Pancreas (tissue), 10 donors: ENCODE measurements at regions not wholly inside any gene's neighbourhood (a gene's known extent, or its start where the extent isn't known, plus 50 kb on each side); places are given as distances from the start of the nearest gene placed in this dataset.

ENCODE experiments used
- ATAC-seq, 4 donors: fragments of 200-7000 bp; cut with Tn5 transposase; one replicate each; pipeline versions ENCODE4 v1.8.0 to v1.9.1; 2020; ENCODE audit warnings: mild to moderate bottlenecking in 4 of 4, moderate library complexity in 4 of 4
- DNase-seq, 6 donors: peaks; one replicate each; pipeline ENCODE4 v3.0.0-alpha.2; 2020
- FAIRE-seq: peaks from 2 replicates; lab custom pipeline; 2012; peaks lifted over from hg19 to GRCh38; lab: Jason Lieb, UNC
- H3K27ac ChIP-seq, 4 donors: fragments of 200-600 bp; sonication (generic); 1 replicate in 3 of 4; 2 replicates in 1 of 4; pipeline versions ENCODE4 v1.5.0 to v1.8.0; 2020
- H3K27me3 ChIP-seq, 4 donors: fragments of 200-600 bp; one replicate each; pipeline ENCODE4 v1.8.0; 2021
- H3K36me3 ChIP-seq, 3 donors: fragments of 200-600 bp; sonication (generic) in 1 of 3; one replicate each; pipeline versions ENCODE4 v1.5.0 to v1.8.0; 2020 to 2021
- H3K4me1 ChIP-seq, 3 donors: fragments of 200-600 bp; one replicate each; pipeline ENCODE4 v1.8.0; 2021
- H3K4me3 ChIP-seq, 4 donors: fragments of 200-600 bp; sonication (generic) in 2 of 4; one replicate each; pipeline versions ENCODE4 v1.5.0 to v1.8.0; 2020 to 2021
- H3K9me3 ChIP-seq, 4 donors: fragments of 200-600 bp; one replicate each; pipeline ENCODE4 v1.8.0; 2021
- WGBS, 2 donors: extraction: QIAGEN DNeasy Blood & Tissue Kit; methylation state at CpG; one replicate each; pipeline ENCODE4 v1.1.7; 2013; 5-methylcytosine and 5-hydroxymethylcytosine counted together
- intact Hi-C, 3 donors: fragments of 100-400 bp; cut with DNase I; formaldehyde crosslinking; loops; one replicate each; pipeline versions ENCODE4 v1.11.1 to v1.14.2; 2022
- TF ChIP-seq, protein P1 (sequence below), 4 donors: fragments of 200-600 bp; sonication (generic) in 3 of 4; IDR thresholded peaks; one replicate each; pipeline versions ENCODE4 v1.5.0 to v1.8.0; 2021; ENCODE audit warnings: antibody characterized with exemption in 4 of 4
- donor health status: healthy with polysubstance abuse.
- donor health status: DM: no; HTN: no; CAD: no; lungs with moderate emphysema.
- donor health status: DM: no; HTN: no; CAD: no.
- donor health status: control.
- donor health status: control.
- donor health status: Bipolar disorder and iron deficiency.
- donor health status: DM: yes; HTN: yes; CAD: no.
- donor health status: DM: no; HTN: no; CAD: no.
- donor health status: DM: no; HTN: no; CAD: no.
- donor health status: DM: yes; HTN: yes; CAD: no.

DNA sequence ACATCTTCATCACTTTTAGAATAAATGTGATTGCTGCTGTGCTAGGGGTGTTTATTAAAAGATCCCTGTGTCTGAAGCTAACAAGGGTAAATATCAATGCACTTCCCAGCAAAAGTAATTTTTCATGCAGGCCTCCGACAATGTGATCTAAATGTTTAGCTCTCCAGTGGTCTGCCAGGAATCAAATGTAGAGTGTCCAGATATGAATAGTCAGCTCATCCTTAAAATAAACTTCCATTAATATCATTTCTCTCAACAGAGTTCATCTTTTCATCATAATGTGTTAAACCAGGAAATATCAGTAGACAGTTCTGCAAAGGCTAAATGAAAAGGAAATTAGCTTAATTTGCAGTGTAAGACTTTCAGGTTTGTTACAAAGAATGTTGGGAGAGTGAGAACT is 102.2 kb upstream of the EGFL6 start:
- Histone ChIP-seq H3K27ac (no peak overlapping the region), H3K4me3 (no peak overlapping the region), H3K4me1 (no peaks in the 10 kb centered on the region), H3K36me3 (no peaks in the 10 kb centered on the region), H3K27me3 (peaks cover 0 to 3% (median 0%) of the 10 kb centered on the region in 4 donors), H3K9me3 (no peaks in the 10 kb centered on the region)
- TF ChIP-seq, protein P1, sequence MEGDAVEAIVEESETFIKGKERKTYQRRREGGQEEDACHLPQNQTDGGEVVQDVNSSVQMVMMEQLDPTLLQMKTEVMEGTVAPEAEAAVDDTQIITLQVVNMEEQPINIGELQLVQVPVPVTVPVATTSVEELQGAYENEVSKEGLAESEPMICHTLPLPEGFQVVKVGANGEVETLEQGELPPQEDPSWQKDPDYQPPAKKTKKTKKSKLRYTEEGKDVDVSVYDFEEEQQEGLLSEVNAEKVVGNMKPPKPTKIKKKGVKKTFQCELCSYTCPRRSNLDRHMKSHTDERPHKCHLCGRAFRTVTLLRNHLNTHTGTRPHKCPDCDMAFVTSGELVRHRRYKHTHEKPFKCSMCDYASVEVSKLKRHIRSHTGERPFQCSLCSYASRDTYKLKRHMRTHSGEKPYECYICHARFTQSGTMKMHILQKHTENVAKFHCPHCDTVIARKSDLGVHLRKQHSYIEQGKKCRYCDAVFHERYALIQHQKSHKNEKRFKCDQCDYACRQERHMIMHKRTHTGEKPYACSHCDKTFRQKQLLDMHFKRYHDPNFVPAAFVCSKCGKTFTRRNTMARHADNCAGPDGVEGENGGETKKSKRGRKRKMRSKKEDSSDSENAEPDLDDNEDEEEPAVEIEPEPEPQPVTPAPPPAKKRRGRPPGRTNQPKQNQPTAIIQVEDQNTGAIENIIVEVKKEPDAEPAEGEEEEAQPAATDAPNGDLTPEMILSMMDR (IDR thresholded peaks at IDR 0.05) = no peak
- FAIRE-seq (no peak), ATAC-seq (no peak), DNase-seq (no peak)
- intact Hi-C loops = no loop called here
- 86 to 93% methylated on average over 1 of the region's 1 CpG for WGBS, 2 donors

DNA sequence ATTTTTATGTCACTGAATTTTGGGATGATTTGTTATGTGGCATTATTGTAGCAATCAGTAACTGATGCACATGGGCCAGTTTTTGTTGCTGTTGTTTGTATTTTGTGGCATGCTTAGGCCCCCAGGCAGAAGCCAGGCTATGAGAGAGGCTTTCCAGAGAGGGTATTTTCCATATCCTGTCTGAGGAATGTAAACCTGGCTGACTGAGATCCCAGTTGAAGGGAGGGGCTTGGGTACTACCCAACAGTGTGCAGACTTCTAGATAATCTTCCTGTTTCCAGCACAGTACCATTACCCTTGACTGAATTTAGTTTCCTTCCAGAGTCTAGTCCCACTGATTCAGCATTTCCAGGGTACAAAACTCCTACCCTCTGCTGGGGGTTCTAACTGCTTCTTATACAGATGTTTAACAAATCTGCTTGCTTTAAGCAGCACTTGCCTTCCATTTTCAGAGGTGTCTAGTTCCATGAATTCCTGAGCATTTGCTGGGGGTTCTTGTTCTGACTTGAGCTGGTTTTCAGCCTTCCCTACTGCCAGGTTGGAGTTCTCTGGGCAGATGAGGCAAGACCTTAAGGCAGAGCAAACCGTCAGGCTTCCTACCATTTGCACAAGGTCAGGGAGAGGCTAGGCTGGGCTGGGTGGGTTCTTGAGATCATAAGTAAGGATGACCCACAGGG is 104.7 kb upstream of the EGFL6 start:
- Histone ChIP-seq H3K36me3 (no peaks in the 10 kb centered on the region), H3K27me3 (peaks cover 0 to 3% (median 0%) of the 10 kb centered on the region in 4 donors), H3K4me3 (no peak overlapping the region), H3K4me1 (no peaks in the 10 kb centered on the region), H3K27ac (no peak overlapping the region), H3K9me3 (no peaks in the 10 kb centered on the region)
- DNase-seq = no peak
- TF ChIP-seq, protein P1 (IDR thresholded peaks at IDR 0.05) = no peak
- intact Hi-C loops = no loop called here
- 65 to 86% methylated on average over 1 of the region's 1 CpG for WGBS, 2 donors
- no peak for FAIRE-seq
- ATAC-seq = no peak

DNA sequence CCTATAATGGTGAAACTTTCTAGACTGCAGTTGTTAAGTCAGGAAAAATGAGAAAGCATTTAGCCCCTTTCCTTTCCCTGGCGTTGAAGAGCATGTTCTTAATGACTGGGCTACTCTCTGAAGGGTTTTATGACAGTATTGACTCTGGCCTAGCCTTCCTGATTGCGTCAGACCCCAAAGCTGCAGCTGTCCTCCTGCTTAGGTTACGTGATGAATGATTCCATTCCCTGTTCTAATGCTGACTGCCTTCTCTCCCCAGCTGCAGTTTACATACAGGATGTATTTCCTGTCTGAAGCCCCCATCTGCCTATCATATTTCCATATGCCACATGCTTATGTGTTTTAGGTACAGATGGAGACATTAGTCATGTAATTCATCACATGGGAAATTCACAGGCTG is 105.8 kb upstream of the EGFL6 start:
- TF ChIP-seq, protein P1 (IDR thresholded peaks at IDR 0.05) = no peak
- 61 to 65% methylated on average over 3 of the region's 3 CpGs for WGBS, 2 donors
- DNase-seq (no peak), FAIRE-seq (no peak), ATAC-seq (peak in 1 of 4 donors; percentile 34)
- Histone ChIP-seq H3K27me3 (peaks cover 0 to 4% (median 0%) of the 10 kb centered on the region in 4 donors), H3K36me3 (no peaks in the 10 kb centered on the region), H3K27ac (no peak overlapping the region), H3K9me3 (no peaks in the 10 kb centered on the region), H3K4me1 (no peaks in the 10 kb centered on the region), H3K4me3 (no peak overlapping the region)
- intact Hi-C loops = no loop called here

DNA sequence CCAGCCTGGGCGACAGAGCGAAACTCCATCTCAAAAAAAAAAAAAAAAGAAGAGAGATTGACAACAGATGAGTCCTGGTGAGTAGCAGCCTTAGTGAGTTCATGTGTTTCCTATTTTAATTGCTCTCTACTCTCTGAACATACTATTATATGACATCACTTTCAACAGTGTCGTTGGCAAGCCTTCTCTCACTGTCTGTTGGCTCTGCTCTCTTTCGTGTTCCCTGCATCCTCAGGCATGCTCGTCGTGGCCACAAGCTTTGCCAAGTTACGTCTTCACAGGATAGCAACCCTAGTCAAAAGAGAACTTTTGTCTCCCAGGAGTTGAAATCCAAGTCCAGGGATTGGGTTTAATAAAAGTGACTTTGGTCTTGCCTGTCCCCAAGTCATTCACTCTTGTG is 117.1 kb upstream of the EGFL6 start:
- Histone ChIP-seq H3K36me3 (no peaks in the 10 kb centered on the region), H3K9me3 (no peaks in the 10 kb centered on the region), H3K27me3 (peaks cover 0 to 8% (median 2%) of the 10 kb centered on the region in 4 donors), H3K4me1 (no peaks in the 10 kb centered on the region), H3K27ac (no peak overlapping the region), H3K4me3 (no peak overlapping the region)
- no peak for ATAC-seq
- WGBS, 2 donors = 80 to 81% methylated on average over 7 of the region's 7 CpGs
- intact Hi-C loops = no loop called here
- TF ChIP-seq, protein P1 (IDR thresholded peaks at IDR 0.05) = no peak
- no peak for DNase-seq
- no peak for FAIRE-seq

DNA sequence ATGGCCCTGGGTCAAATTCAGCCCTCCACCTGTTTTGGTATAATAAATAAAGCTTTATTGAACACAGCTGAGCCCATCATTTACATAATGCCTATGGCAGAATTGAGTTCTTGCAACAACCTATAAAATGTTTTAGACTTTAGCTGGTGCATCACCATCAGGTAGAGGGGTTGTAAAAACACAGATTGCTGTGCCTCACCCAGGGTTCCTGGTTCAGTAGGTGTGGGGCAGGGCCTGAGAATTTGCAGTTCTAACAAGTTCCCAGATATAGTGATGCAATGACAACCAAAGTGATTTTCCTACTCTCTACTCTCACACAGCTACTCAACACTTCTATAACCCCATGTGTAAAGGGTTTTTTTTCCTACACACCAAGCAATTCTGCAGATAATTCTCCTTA is 120.0 kb upstream of the EGFL6 start:
- H3K36me3 ChIP-seq = no peaks in the 10 kb centered on the region
- no peaks in the 10 kb centered on the region for H3K4me1 ChIP-seq
- no peak overlapping the region for H3K4me3 ChIP-seq
- H3K9me3 ChIP-seq = no peaks in the 10 kb centered on the region
- no peak for ATAC-seq
- no peak overlapping the region for H3K27ac ChIP-seq
- no peak for DNase-seq
- TF ChIP-seq, protein P1 (IDR thresholded peaks at IDR 0.05) = no peak
- FAIRE-seq = no peak
- intact Hi-C loops = no loop called here
- H3K27me3 ChIP-seq = peaks cover 0 to 16% (median 0%) of the 10 kb centered on the region in 4 donors
